Esophagus muscularis mucosa (tissue), 4 donors: ENCODE measurements at regions not wholly inside any gene's neighbourhood (a gene's known extent, or its start where the extent isn't known, plus 50 kb on each side); places are given as distances from the start of the nearest gene placed in this dataset.

Experiments
- DNase-seq: peaks from one replicate; pipeline ENCODE4 v3.0.0-alpha.2; 2017; ENCODE audit errors: extremely low spot score
- H3K27ac ChIP-seq, 4 donors: fragments of 200-600 bp; sonication (generic); replicated peaks in 1 of 4; 1 replicate in 3 of 4; 2 replicates in 1 of 4; pipeline ENCODE4 v1.5.1; 2016 to 2019; ENCODE audit warnings: mild to moderate bottlenecking in 1 of 4
- H3K27me3 ChIP-seq, 4 donors: fragments of 200-600 bp; sonication (generic); one replicate each; pipeline versions ENCODE4 v1.5.1 to v1.6.0; 2016 to 2019
- H3K36me3 ChIP-seq, 4 donors: fragments of 200-600 bp; sonication (generic); one replicate each; pipeline ENCODE4 v1.5.1; 2016 to 2019
- H3K4me1 ChIP-seq, 4 donors: fragments of 200-600 bp; sonication (generic); one replicate each; pipeline ENCODE4 v1.5.1; 2016 to 2019
- H3K4me3 ChIP-seq, 4 donors: fragments of 200-600 bp; sonication (generic); 1 replicate in 2 of 4; 2 replicates in 2 of 4; pipeline ENCODE4 v1.5.1; 2016 to 2019; ENCODE audit warnings: mild to moderate bottlenecking in 4 of 4, moderate library complexity in 1 of 4
- H3K9me3 ChIP-seq, 4 donors: fragments of 200-600 bp; sonication (generic); 1 replicate in 3 of 4; 2 replicates in 1 of 4; pipeline ENCODE4 v1.5.1; 2016 to 2019
- CTCF ChIP-seq, 3 experiments: fragments of 200-600 bp in 2 of 3; fragments of 450-650 bp in 1 of 3; sonication (generic) in 2 of 3; IDR thresholded peaks; one replicate each; pipeline ENCODE4 v1.5.1; 2017 to 2019; ENCODE audit warnings: antibody characterized with exemption in 3 of 3, mild to moderate bottlenecking in 2 of 3, moderate library complexity in 1 of 3
- EP300 ChIP-seq: sonication (generic); formaldehyde crosslinking; IDR thresholded peaks from one replicate; pipeline ENCODE4 v1.6.1; 2017; ENCODE audit warnings: antibody characterized with exemption
- POLR2A ChIP-seq: fragments of 450-650 bp; IDR thresholded peaks from one replicate; pipeline ENCODE4 v1.6.1; 2017; ENCODE audit warnings: antibody characterized with exemption, moderate library complexity, mild to moderate bottlenecking, low read depth
- POLR2AphosphoS5 ChIP-seq, 2 donors: sonication (generic); formaldehyde crosslinking; IDR thresholded peaks; one replicate each; pipeline ENCODE4 v1.6.1; 2017; ENCODE audit warnings: antibody characterized with exemption in 2 of 2
- WGBS: methylation state at CpG from one replicate; pipeline ENCODE4 v1.1.5; 2018; 5-methylcytosine and 5-hydroxymethylcytosine counted together
- intact Hi-C: fragments of 100-400 bp; cut with DNase I; formaldehyde crosslinking; loops from one replicate; pipeline ENCODE4 v1.15.1; 2023

- H3K27me3 ChIP-seq, result no peaks in the 10 kb centered on the region
- peaks cover 0 to 8% (median 0%) of the 10 kb centered on the region in 4 donors for H3K9me3 ChIP-seq
- H3K27ac ChIP-seq, result peak overlapping the region in 1 of 4 donors; percentile 12
- H3K4me1 ChIP-seq, result peaks cover 0 to 4% (median 0%) of the 10 kb centered on the region in 4 donors
- intact Hi-C loops, result no loop called here
- H3K36me3 ChIP-seq, result no peaks in the 10 kb centered on the region
- 92% methylated on average over 1 of the region's 1 CpG for WGBS
- DNase-seq, result no peak
- H3K4me3 ChIP-seq, result no peak overlapping the region
- TF ChIP-seq POLR2A, result no peak
- no peak for TF ChIP-seq EP300
- TF ChIP-seq CTCF (IDR thresholded peaks at IDR 0.05), result no peak
- no peak for TF ChIP-seq POLR2AphosphoS5 (IDR thresholded peaks at IDR 0.05)
Observed at GRCh38 chr6:71463061-71463460, 174.4 kb downstream of the OGFRL1 start.

GRCh38 chr6:71465096-71465495 is 176.5 kb downstream of the OGFRL1 start:
- H3K27me3 ChIP-seq, result no peaks in the 10 kb centered on the region
- H3K36me3 ChIP-seq, result no peaks in the 10 kb centered on the region
- peaks cover 0 to 21% (median 19%) of the 10 kb centered on the region in 4 donors for H3K4me1 ChIP-seq
- no peak overlapping the region for H3K27ac ChIP-seq
- peaks cover 0 to 8% (median 0%) of the 10 kb centered on the region in 4 donors for H3K9me3 ChIP-seq
- 58% methylated on average over 1 of the region's 1 CpG for WGBS
- TF ChIP-seq EP300, result no peak
- TF ChIP-seq CTCF (IDR thresholded peaks at IDR 0.05), result no peak
- no peak for TF ChIP-seq POLR2AphosphoS5 (IDR thresholded peaks at IDR 0.05)
- no peak overlapping the region for H3K4me3 ChIP-seq
- no peak for DNase-seq
- intact Hi-C loops, result no loop called here

- H3K9me3 ChIP-seq, result peaks cover 0 to 8% (median 0%) of the 10 kb centered on the region in 4 donors
- H3K27ac ChIP-seq, result no peak overlapping the region
- no peak overlapping the region for H3K4me3 ChIP-seq
- no peak for DNase-seq
- no peaks in the 10 kb centered on the region for H3K27me3 ChIP-seq
- TF ChIP-seq CTCF (IDR thresholded peaks at IDR 0.05) (no peak), POLR2A (no peak), EP300 (no peak), POLR2AphosphoS5 (IDR thresholded peaks at IDR 0.05) (no peak)
- no peaks in the 10 kb centered on the region for H3K36me3 ChIP-seq
- peaks cover 0 to 19% (median 18%) of the 10 kb centered on the region in 4 donors for H3K4me1 ChIP-seq
- WGBS, result 96% methylated on average over 1 of the region's 1 CpG
- intact Hi-C loops, result no loop called here
Observed at GRCh38 chr6:71466362-71466761, 177.8 kb downstream of the OGFRL1 start.

- TF ChIP-seq CTCF (IDR thresholded peaks at IDR 0.05), result no peak
- no peak for TF ChIP-seq POLR2AphosphoS5 (IDR thresholded peaks at IDR 0.05)
- TF ChIP-seq EP300, result no peak
- TF ChIP-seq POLR2A, result no peak
- no peak for DNase-seq
- H3K27me3 ChIP-seq, result no peaks in the 10 kb centered on the region
- peaks cover 0 to 19% (median 18%) of the 10 kb centered on the region in 4 donors for H3K4me1 ChIP-seq
- H3K27ac ChIP-seq, result no peak overlapping the region
- no peaks in the 10 kb centered on the region for H3K36me3 ChIP-seq
- H3K4me3 ChIP-seq, result no peak overlapping the region
- peaks cover 0 to 8% (median 0%) of the 10 kb centered on the region in 4 donors for H3K9me3 ChIP-seq
- intact Hi-C loops, result no loop called here
Observed at GRCh38 chr6:71468038-71468437, 179.4 kb downstream of the OGFRL1 start.
